Mesothelial cell of epicardium (in vitro differentiated cells): ENCODE measurements at regions not wholly inside any gene's neighbourhood (a gene's known extent, or its start where the extent isn't known, plus 50 kb on each side); places are given as distances from the start of the nearest gene placed in this dataset.

Experiments used
- DNase-seq, 2 experiments: peaks; one replicate each; pipeline ENCODE4 v3.0.0; 2021; ENCODE audit warnings: low spot score in 2 of 2; ENCODE audit not compliant: unreplicated experiment in 2 of 2
- H3K27ac Mint-ChIP-seq: 2 replicates; pipeline ENCODE4 v1.8.0; 2021; ENCODE audit warnings: mixed read lengths
- H3K27me3 Mint-ChIP-seq: 2 replicates; pipeline ENCODE4 v1.8.0; 2021; ENCODE audit warnings: low read depth, mixed read lengths
- H3K36me3 Mint-ChIP-seq: 2 replicates; pipeline ENCODE4 v1.8.0; 2021; ENCODE audit warnings: mixed read lengths
- H3K4me1 Mint-ChIP-seq: 2 replicates; pipeline ENCODE4 v1.8.0; 2021; ENCODE audit warnings: mixed read lengths
- H3K4me3 Mint-ChIP-seq: 2 replicates; pipeline ENCODE4 v1.8.0; 2021; ENCODE audit warnings: mild to moderate bottlenecking, moderate library complexity, mixed read lengths
- H3K9me3 Mint-ChIP-seq: 2 replicates; pipeline ENCODE4 v1.8.0; 2021; ENCODE audit warnings: mixed read lengths
- CTCF ChIP-seq: fragments of 200-600 bp; sonication (generic); IDR thresholded peaks from one replicate; pipeline ENCODE4 v1.5.0; 2021; ENCODE audit warnings: antibody characterized with exemption; ENCODE audit not compliant: unreplicated experiment

GRCh38 chr6:134640975-134641429 is 308.9 kb downstream of the ALDH8A1 start:
- peak in 1 of 2 experiments; percentile 64 for DNase-seq
- H3K27me3 Mint-ChIP-seq = no peaks in the 10 kb centered on the region
- H3K9me3 Mint-ChIP-seq = no peaks in the 10 kb centered on the region
- no peak overlapping the region for H3K4me3 Mint-ChIP-seq
- peak; percentile 84 for TF ChIP-seq CTCF
- H3K36me3 Mint-ChIP-seq = no peaks in the 10 kb centered on the region
- peak overlapping the region; percentile 31 for H3K27ac Mint-ChIP-seq
- H3K4me1 Mint-ChIP-seq = peaks cover 31% of the 10 kb centered on the region

GRCh38 chr6:134640229-134640628 is 309.7 kb downstream of the ALDH8A1 start:
- Mint-ChIP-seq H3K4me1 (peaks cover 29% of the 10 kb centered on the region), H3K9me3 (no peaks in the 10 kb centered on the region), H3K4me3 (no peak overlapping the region), H3K36me3 (no peaks in the 10 kb centered on the region), H3K27ac (no peak overlapping the region), H3K27me3 (no peaks in the 10 kb centered on the region)
- DNase-seq = no peak
- no peak for TF ChIP-seq CTCF

GRCh38 chr6:134637847-134638437 is 312.0 kb downstream of the ALDH8A1 start:
- Mint-ChIP-seq H3K4me3 (no peak overlapping the region), H3K9me3 (no peaks in the 10 kb centered on the region), H3K4me1 (peaks cover 23% of the 10 kb centered on the region), H3K27me3 (no peaks in the 10 kb centered on the region), H3K27ac (no peak overlapping the region), H3K36me3 (no peaks in the 10 kb centered on the region)
- DNase-seq = no peak
- no peak for TF ChIP-seq CTCF

GRCh38 chr6:134637282-134637681 is 312.6 kb downstream of the ALDH8A1 start:
- Mint-ChIP-seq H3K4me1 (peaks cover 20% of the 10 kb centered on the region), H3K27me3 (no peaks in the 10 kb centered on the region), H3K27ac (no peak overlapping the region), H3K4me3 (no peak overlapping the region), H3K36me3 (no peaks in the 10 kb centered on the region), H3K9me3 (no peaks in the 10 kb centered on the region)
- no peak for TF ChIP-seq CTCF
- DNase-seq = no peak

GRCh38 chr6:134636186-134636799 is 313.6 kb downstream of the ALDH8A1 start:
- no peaks in the 10 kb centered on the region for H3K27me3 Mint-ChIP-seq
- no peaks in the 10 kb centered on the region for H3K9me3 Mint-ChIP-seq
- H3K36me3 Mint-ChIP-seq = no peaks in the 10 kb centered on the region
- H3K27ac Mint-ChIP-seq = no peak overlapping the region
- no peak overlapping the region for H3K4me3 Mint-ChIP-seq
- DNase-seq = no peak
- TF ChIP-seq CTCF = no peak
- peaks cover 10% of the 10 kb centered on the region for H3K4me1 Mint-ChIP-seq
